GM19239 (cell line): ENCODE measurements at regions not wholly inside any gene's neighbourhood (a gene's known extent, or its start where the extent isn't known, plus 50 kb on each side); places are given as distances from the start of the nearest gene placed in this dataset.
"Not testable (repeated sequence)": the region's sequence is repeated elsewhere in the genome, so short reads cannot be mapped to it uniquely, and the experiment has no call there.

Source experiments
- DNase-seq: peaks from one replicate; pipeline ENCODE4 v3.0.0; 2011; ENCODE audit warnings: low spot score; ENCODE audit not compliant: insufficient read length
- FAIRE-seq: peaks from 2 replicates; lab custom pipeline; 2011; peaks lifted over from hg19 to GRCh38; lab: Jason Lieb, UNC

GRCh38 chr22:47369020-47369419 lies 606.6 kb downstream of the TBC1D22A start:
- no peak for FAIRE-seq
- no peak for DNase-seq

GRCh38 chr22:47367993-47368945 lies 605.8 kb downstream of the TBC1D22A start:
- no peak for DNase-seq
- FAIRE-seq, result no peak

GRCh38 chr22:47367107-47367690 lies 604.7 kb downstream of the TBC1D22A start:
- DNase-seq (no peak), FAIRE-seq (no peak)

- FAIRE-seq, result no peak
- no peak for DNase-seq
Observed at GRCh38 chr22:47366026-47366767, 603.7 kb downstream of the TBC1D22A start.

GRCh38 chr22:47361247-47361646 lies 598.8 kb downstream of the TBC1D22A start:
- no peak for DNase-seq

GRCh38 chr22:47357493-47357892 lies 595.0 kb downstream of the TBC1D22A start:
- no peak for DNase-seq
- no peak for FAIRE-seq

More at GRCh38 chr22:47361247-47361646, 598.8 kb downstream of the TBC1D22A start:
- FAIRE-seq, result no peak

- DNase-seq (no peak), FAIRE-seq (no peak)
Observed at GRCh38 chr22:47357086-47357485, 594.6 kb downstream of the TBC1D22A start.

GRCh38 chr22:47356511-47357011 lies 594.1 kb downstream of the TBC1D22A start:
- DNase-seq, result no peak
- FAIRE-seq, result no peak

- DNase-seq, result no peak
- FAIRE-seq, result no peak
Observed at GRCh38 chr22:47355776-47356510, 593.5 kb downstream of the TBC1D22A start.

GRCh38 chr22:47355388-47355725 lies 592.9 kb downstream of the TBC1D22A start:
- no peak for DNase-seq

GRCh38 chr22:47354668-47355387 lies 592.4 kb downstream of the TBC1D22A start:
- FAIRE-seq, result no peak

More at GRCh38 chr22:47355388-47355725, 592.9 kb downstream of the TBC1D22A start:
- FAIRE-seq, result no peak

GRCh38 chr22:47352920-47353700 lies 590.7 kb downstream of the TBC1D22A start:
- no peak for DNase-seq

More at GRCh38 chr22:47354668-47355387, 592.4 kb downstream of the TBC1D22A start:
- no peak for DNase-seq

GRCh38 chr22:47351836-47352579 lies 589.6 kb downstream of the TBC1D22A start:
- FAIRE-seq (no peak), DNase-seq (no peak)

More at GRCh38 chr22:47352920-47353700, 590.7 kb downstream of the TBC1D22A start:
- no peak for FAIRE-seq

- not testable (repeated sequence) for FAIRE-seq, DNase-seq
Observed at GRCh38 chr22:47346287-47346686, 583.8 kb downstream of the TBC1D22A start.

- no peak for FAIRE-seq
Observed at GRCh38 chr22:47345025-47345424, 582.6 kb downstream of the TBC1D22A start.

GRCh38 chr22:47344414-47344813 lies 582.0 kb downstream of the TBC1D22A start:
- FAIRE-seq (no peak), DNase-seq (no peak)

More at GRCh38 chr22:47345025-47345424, 582.6 kb downstream of the TBC1D22A start:
- DNase-seq, result no peak

- FAIRE-seq, result no peak
- DNase-seq, result no peak
Observed at GRCh38 chr22:47343611-47344010, 581.2 kb downstream of the TBC1D22A start.

GRCh38 chr22:47342446-47342845 lies 580.0 kb downstream of the TBC1D22A start:
- FAIRE-seq (no peak), DNase-seq (no peak)
